Vagina (tissue), 2 donors: ENCODE measurements at regions not wholly inside any gene's neighbourhood (a gene's known extent, or its start where the extent isn't known, plus 50 kb on each side); places are given as distances from the start of the nearest gene placed in this dataset.

Experiments
- POLR2A ChIP-seq, 2 donors: fragments of 450-650 bp; IDR thresholded peaks; one replicate each; pipeline ENCODE4 v1.6.1; 2017; ENCODE audit warnings: antibody characterized with exemption in 2 of 2, mild to moderate bottlenecking in 2 of 2, moderate library complexity in 2 of 2
- POLR2AphosphoS5 ChIP-seq, 2 donors: sonication (generic); formaldehyde crosslinking; IDR thresholded peaks; one replicate each; pipeline ENCODE4 v1.9.0; 2017; ENCODE audit warnings: antibody characterized with exemption in 2 of 2, mild to moderate bottlenecking in 2 of 2, low read depth in 1 of 2; ENCODE audit not compliant: insufficient read depth in 1 of 2
- TF ChIP-seq, protein P1 (sequence below), 3 experiments: fragments of 450-650 bp in 2 of 3; fragments of 200-600 bp in 1 of 3; sonication (generic) in 1 of 3; IDR thresholded peaks; one replicate each; pipeline ENCODE4 v1.5.1; 2017 to 2019; ENCODE audit warnings: antibody characterized with exemption in 3 of 3, mild to moderate bottlenecking in 2 of 3, moderate library complexity in 2 of 3

DNA sequence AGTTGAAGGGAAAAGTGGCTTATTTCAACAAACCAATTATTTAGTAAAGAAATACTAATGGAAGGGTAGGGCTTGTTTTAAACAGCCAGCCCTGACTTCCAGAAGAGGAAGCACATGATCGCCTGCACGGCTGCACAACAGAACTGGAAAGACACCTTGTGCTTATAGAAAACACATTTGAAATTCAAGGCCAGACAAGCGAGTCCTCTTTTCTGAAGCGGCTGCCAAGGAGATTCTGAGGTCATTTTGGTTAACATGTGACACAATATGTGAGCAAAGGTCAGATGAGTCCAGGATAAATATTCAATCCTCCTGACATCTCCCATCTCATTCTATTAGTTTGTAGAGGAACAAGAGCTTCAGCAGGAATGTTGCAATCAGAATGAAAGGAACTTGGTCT, 461.4 kb upstream of the ST8SIA4 start:
- no peak for TF ChIP-seq POLR2A (IDR thresholded peaks at IDR 0.05)
- TF ChIP-seq, protein P1, sequence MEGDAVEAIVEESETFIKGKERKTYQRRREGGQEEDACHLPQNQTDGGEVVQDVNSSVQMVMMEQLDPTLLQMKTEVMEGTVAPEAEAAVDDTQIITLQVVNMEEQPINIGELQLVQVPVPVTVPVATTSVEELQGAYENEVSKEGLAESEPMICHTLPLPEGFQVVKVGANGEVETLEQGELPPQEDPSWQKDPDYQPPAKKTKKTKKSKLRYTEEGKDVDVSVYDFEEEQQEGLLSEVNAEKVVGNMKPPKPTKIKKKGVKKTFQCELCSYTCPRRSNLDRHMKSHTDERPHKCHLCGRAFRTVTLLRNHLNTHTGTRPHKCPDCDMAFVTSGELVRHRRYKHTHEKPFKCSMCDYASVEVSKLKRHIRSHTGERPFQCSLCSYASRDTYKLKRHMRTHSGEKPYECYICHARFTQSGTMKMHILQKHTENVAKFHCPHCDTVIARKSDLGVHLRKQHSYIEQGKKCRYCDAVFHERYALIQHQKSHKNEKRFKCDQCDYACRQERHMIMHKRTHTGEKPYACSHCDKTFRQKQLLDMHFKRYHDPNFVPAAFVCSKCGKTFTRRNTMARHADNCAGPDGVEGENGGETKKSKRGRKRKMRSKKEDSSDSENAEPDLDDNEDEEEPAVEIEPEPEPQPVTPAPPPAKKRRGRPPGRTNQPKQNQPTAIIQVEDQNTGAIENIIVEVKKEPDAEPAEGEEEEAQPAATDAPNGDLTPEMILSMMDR (IDR thresholded peaks at IDR 0.05) = no peak
- no peak for TF ChIP-seq POLR2AphosphoS5 (IDR thresholded peaks at IDR 0.05; ENCODE audit: insufficient read depth in 1 of 2, low read depth in 1 of 2)
